Muscle layer of colon (tissue), 2 donors: ENCODE measurements at regions not wholly inside any gene's neighbourhood (a gene's known extent, or its start where the extent isn't known, plus 50 kb on each side); places are given as distances from the start of the nearest gene placed in this dataset.

Experiments used
- H3K27ac ChIP-seq: one replicate; pipeline ENCODE4 v1.7.0; 2013; ENCODE audit warnings: low read depth, mild to moderate bottlenecking, low read length, moderate library complexity
- H3K27me3 ChIP-seq, 2 donors: one replicate each; pipeline ENCODE4 v1.7.0; 2013; ENCODE audit warnings: low read length in 2 of 2, mild to moderate bottlenecking in 2 of 2; ENCODE audit not compliant: insufficient read depth in 2 of 2, control insufficient read depth in 1 of 2
- H3K36me3 ChIP-seq: one replicate; pipeline ENCODE4 v1.7.0; 2013; ENCODE audit warnings: mild to moderate bottlenecking, low read length; ENCODE audit not compliant: insufficient read depth
- H3K4me1 ChIP-seq: one replicate; pipeline ENCODE4 v1.7.0; 2013; ENCODE audit warnings: mild to moderate bottlenecking, low read length; ENCODE audit not compliant: insufficient read depth
- H3K4me3 ChIP-seq, 2 donors: one replicate each; pipeline ENCODE4 v1.7.0; 2013; ENCODE audit warnings: low read length in 2 of 2, low read depth in 1 of 2, mild to moderate bottlenecking in 1 of 2, moderate library complexity in 1 of 2
- H3K9ac ChIP-seq: one replicate; pipeline ENCODE4 v1.7.0; 2013; ENCODE audit warnings: low read length
- H3K9me3 ChIP-seq: one replicate; pipeline ENCODE4 v1.7.0; 2013; ENCODE audit warnings: mild to moderate bottlenecking, low read length
- donor health status: abdominal sarcoma.
- donor health status: Adenocarcinoma of cecum.

- Histone ChIP-seq H3K4me3 (no peak overlapping the region), H3K27ac (no peak overlapping the region), H3K4me1 (no peaks in the 10 kb centered on the region), H3K9ac (no peak overlapping the region), H3K27me3 (no peaks in the 10 kb centered on the region), H3K9me3 (no peaks in the 10 kb centered on the region), H3K36me3 (no peaks in the 10 kb centered on the region)
Observed at GRCh38 chr4:126213996-126214395, 899.2 kb downstream of the FAT4 start.

GRCh38 chr4:126215759-126216158 is 901.0 kb downstream of the FAT4 start:
- Histone ChIP-seq H3K27ac (no peak overlapping the region), H3K27me3 (no peaks in the 10 kb centered on the region), H3K4me3 (no peak overlapping the region), H3K9me3 (no peaks in the 10 kb centered on the region), H3K9ac (no peak overlapping the region), H3K4me1 (no peaks in the 10 kb centered on the region), H3K36me3 (no peaks in the 10 kb centered on the region)

GRCh38 chr4:126216611-126217010 is 901.9 kb downstream of the FAT4 start:
- H3K36me3 ChIP-seq, result no peaks in the 10 kb centered on the region
- no peaks in the 10 kb centered on the region for H3K4me1 ChIP-seq
- H3K27me3 ChIP-seq, result no peaks in the 10 kb centered on the region
- H3K9ac ChIP-seq, result no peak overlapping the region
- no peak overlapping the region for H3K4me3 ChIP-seq
- H3K27ac ChIP-seq, result no peak overlapping the region
- no peaks in the 10 kb centered on the region for H3K9me3 ChIP-seq

- Histone ChIP-seq H3K4me1 (no peaks in the 10 kb centered on the region), H3K27ac (no peak overlapping the region), H3K36me3 (no peaks in the 10 kb centered on the region), H3K27me3 (no peaks in the 10 kb centered on the region), H3K9ac (no peak overlapping the region), H3K4me3 (no peak overlapping the region), H3K9me3 (no peaks in the 10 kb centered on the region)
Observed at GRCh38 chr4:126221282-126221681, 906.5 kb downstream of the FAT4 start.

GRCh38 chr4:126221717-126222340 is 907.1 kb downstream of the FAT4 start:
- Histone ChIP-seq H3K9me3 (no peaks in the 10 kb centered on the region), H3K27ac (no peak overlapping the region), H3K27me3 (no peaks in the 10 kb centered on the region), H3K9ac (no peak overlapping the region), H3K36me3 (no peaks in the 10 kb centered on the region), H3K4me3 (no peak overlapping the region), H3K4me1 (no peaks in the 10 kb centered on the region)

GRCh38 chr4:126223784-126224407 is 909.1 kb downstream of the FAT4 start:
- Histone ChIP-seq H3K4me3 (no peak overlapping the region), H3K4me1 (no peaks in the 10 kb centered on the region), H3K27ac (no peak overlapping the region), H3K9ac (no peak overlapping the region), H3K27me3 (no peaks in the 10 kb centered on the region), H3K36me3 (no peaks in the 10 kb centered on the region), H3K9me3 (no peaks in the 10 kb centered on the region)

GRCh38 chr4:126227428-126227827 is 912.7 kb downstream of the FAT4 start:
- H3K9me3 ChIP-seq, result no peaks in the 10 kb centered on the region
- no peaks in the 10 kb centered on the region for H3K4me1 ChIP-seq
- no peaks in the 10 kb centered on the region for H3K27me3 ChIP-seq
- H3K36me3 ChIP-seq, result no peaks in the 10 kb centered on the region
- H3K4me3 ChIP-seq, result no peak overlapping the region
- H3K9ac ChIP-seq, result no peak overlapping the region
- H3K27ac ChIP-seq, result no peak overlapping the region

- no peak overlapping the region for H3K27ac ChIP-seq
- no peaks in the 10 kb centered on the region for H3K36me3 ChIP-seq
- no peak overlapping the region for H3K4me3 ChIP-seq
- H3K9me3 ChIP-seq, result no peaks in the 10 kb centered on the region
- H3K27me3 ChIP-seq, result no peaks in the 10 kb centered on the region
- H3K9ac ChIP-seq, result no peak overlapping the region
- no peaks in the 10 kb centered on the region for H3K4me1 ChIP-seq
Observed at GRCh38 chr4:126230269-126230668, 915.5 kb downstream of the FAT4 start.

GRCh38 chr4:126233483-126233882 is 918.7 kb downstream of the FAT4 start:
- Histone ChIP-seq H3K9me3 (no peaks in the 10 kb centered on the region), H3K36me3 (no peaks in the 10 kb centered on the region), H3K27ac (no peak overlapping the region), H3K9ac (no peak overlapping the region), H3K4me1 (no peaks in the 10 kb centered on the region), H3K4me3 (no peak overlapping the region), H3K27me3 (no peaks in the 10 kb centered on the region)

- H3K36me3 ChIP-seq, result no peaks in the 10 kb centered on the region
- H3K4me1 ChIP-seq, result no peaks in the 10 kb centered on the region
- no peak overlapping the region for H3K27ac ChIP-seq
- H3K9me3 ChIP-seq, result no peaks in the 10 kb centered on the region
- H3K4me3 ChIP-seq, result no peak overlapping the region
- H3K27me3 ChIP-seq, result no peaks in the 10 kb centered on the region
- no peak overlapping the region for H3K9ac ChIP-seq
Observed at GRCh38 chr4:126238013-126238412, 923.3 kb downstream of the FAT4 start.

GRCh38 chr4:126241634-126242033 is 926.9 kb downstream of the FAT4 start:
- H3K27ac ChIP-seq, result no peak overlapping the region
- H3K9me3 ChIP-seq, result no peaks in the 10 kb centered on the region
- H3K4me3 ChIP-seq, result no peak overlapping the region
- H3K9ac ChIP-seq, result no peak overlapping the region
- no peaks in the 10 kb centered on the region for H3K27me3 ChIP-seq
- no peaks in the 10 kb centered on the region for H3K36me3 ChIP-seq
- no peaks in the 10 kb centered on the region for H3K4me1 ChIP-seq
